HG03354 (cell line): ENCODE measurements at regions not wholly inside any gene's neighbourhood (a gene's known extent, or its start where the extent isn't known, plus 50 kb on each side); places are given as distances from the start of the nearest gene placed in this dataset.

ENCODE experiments used
- ATAC-seq: cut with Tn5 transposase; IDR thresholded peaks from one replicate; pipeline ENCODE4 v1.9.1; 2021; ENCODE audit warnings: mild to moderate bottlenecking; ENCODE audit not compliant: unreplicated experiment, poor library complexity, severe bottlenecking

- ATAC-seq = no peak
Measured at GRCh38 chr19:30224689-30225606, 147.2 kb upstream of the ZNF536 start.

- no peak for ATAC-seq
Measured at GRCh38 chr19:30225676-30226463, 146.3 kb upstream of the ZNF536 start.

GRCh38 chr19:30226464-30227011 is 145.6 kb upstream of the ZNF536 start:
- no peak for ATAC-seq

GRCh38 chr19:30227012-30227621 is 145.1 kb upstream of the ZNF536 start:
- peak; percentile 28 for ATAC-seq

- peak; percentile 75 for ATAC-seq
Measured at GRCh38 chr19:30227661-30228112, 144.5 kb upstream of the ZNF536 start.

GRCh38 chr19:30228113-30228834 is 143.9 kb upstream of the ZNF536 start:
- ATAC-seq = no peak

GRCh38 chr19:30228835-30229524 is 143.2 kb upstream of the ZNF536 start:
- no peak for ATAC-seq

- ATAC-seq = no peak
Measured at GRCh38 chr19:30229525-30230174, 142.5 kb upstream of the ZNF536 start.

GRCh38 chr19:30231408-30232318 is 140.5 kb upstream of the ZNF536 start:
- ATAC-seq = no peak

- ATAC-seq = no peak
Measured at GRCh38 chr19:30233375-30233774, 138.8 kb upstream of the ZNF536 start.

GRCh38 chr19:30235946-30236345 is 136.2 kb upstream of the ZNF536 start:
- no peak for ATAC-seq

- ATAC-seq = no peak
Measured at GRCh38 chr19:30236587-30236986, 135.6 kb upstream of the ZNF536 start.

- no peak for ATAC-seq
Measured at GRCh38 chr19:30237140-30237539, 135.0 kb upstream of the ZNF536 start.

GRCh38 chr19:30240904-30241695 is 131.1 kb upstream of the ZNF536 start:
- no peak for ATAC-seq

- no peak for ATAC-seq
Measured at GRCh38 chr19:30244533-30244932, 127.7 kb upstream of the ZNF536 start.

GRCh38 chr19:30245401-30246039 is 126.7 kb upstream of the ZNF536 start:
- no peak for ATAC-seq
